ENCODE measurements at regions not wholly inside any gene's neighbourhood (a gene's known extent, or its start where the extent isn't known, plus 50 kb on each side); places are given as distances from the start of the nearest gene placed in this dataset.

DNA sequence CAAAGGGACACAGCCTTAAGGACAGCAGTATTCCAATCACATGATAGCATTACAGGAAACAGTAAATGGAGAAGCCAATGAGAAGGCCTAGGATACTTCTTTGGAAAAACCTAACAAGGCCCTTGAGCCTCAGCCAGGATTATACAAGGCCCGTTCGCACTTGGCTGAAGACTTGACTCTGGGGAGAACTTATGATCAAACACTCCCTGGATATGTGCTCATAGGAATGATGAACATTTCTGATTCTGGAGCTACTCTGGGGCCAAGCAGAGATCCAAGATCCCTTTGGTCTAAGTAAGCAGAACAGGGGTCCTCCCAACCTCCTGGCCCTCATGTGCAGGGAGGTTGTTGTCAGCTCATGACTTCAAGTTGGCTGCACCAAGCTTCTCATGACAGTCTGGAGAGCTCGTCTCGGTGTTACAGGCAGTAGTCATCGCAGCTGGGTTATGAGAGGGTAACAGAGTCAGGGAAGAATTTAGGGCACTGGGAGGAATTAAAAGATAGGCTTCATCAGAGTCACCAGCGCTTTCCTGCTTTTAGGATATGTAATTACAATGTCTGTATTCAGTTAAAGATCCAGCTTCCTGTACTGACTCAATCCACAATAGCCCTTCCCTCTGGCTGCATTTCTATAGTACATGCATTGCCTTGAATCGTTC is 92.5 kb upstream of the IRF2BP2 start:
- no peaks in the 10 kb centered on the region for H3K36me3 ChIP-seq (ENCODE audit: control insufficient read depth in 1 of 2, insufficient read depth in 2 of 2, low read length in 2 of 2)
- no peak overlapping the region for H2AFZ ChIP-seq (ENCODE audit: low read depth, low read length, poor library complexity, severe bottlenecking)
- ChIA-PET CTCF (no interaction called here), POLR2A (no interaction called here), RAD21 (ENCODE audit: low non-redundant PET in 1 of 2, low total read pairs in 2 of 2, uncharacterized antibody in 2 of 2, unreplicated experiment in 2 of 2) (no interaction called here)
- peaks cover 5 to 10% of the 10 kb centered on the region in 2 experiments for H3K4me1 ChIP-seq (ENCODE audit: control insufficient read depth in 1 of 2, insufficient read depth in 2 of 2, low read length in 2 of 2)
- H3K4me3 ChIP-seq (replicated peaks in 1 of 2; ENCODE audit: low read depth in 1 of 2, low read length in 2 of 2), result no peak overlapping the region
- ATAC-seq (no peak), DNase-seq (ENCODE audit: low read depth, low spot score) (no peak)
- H3K27ac ChIP-seq (ENCODE audit: low read depth, low read length), result no peak overlapping the region
- H3K9me3 ChIP-seq (ENCODE audit: control insufficient read depth in 1 of 2, insufficient read depth in 1 of 2, low read depth in 1 of 2, low read length in 2 of 2), result no peaks in the 10 kb centered on the region
- H3K4me2 ChIP-seq (ENCODE audit: low read length), result no peak overlapping the region
- H3K9ac ChIP-seq (ENCODE audit: low read length), result no peak overlapping the region
- H4K20me1 ChIP-seq (ENCODE audit: insufficient read depth), result no peaks in the 10 kb centered on the region
- no TSS peak for BruUV-seq (replicated peaks)
- H3K79me2 ChIP-seq (ENCODE audit: insufficient read depth, low read length), result no peaks in the 10 kb centered on the region
- H3K27me3 ChIP-seq (ENCODE audit: insufficient read depth, low read length), result no peaks in the 10 kb centered on the region
- intact Hi-C loops (cut with micrococcal nuclease), result no loop called here
- TF ChIP-seq, protein P1, sequence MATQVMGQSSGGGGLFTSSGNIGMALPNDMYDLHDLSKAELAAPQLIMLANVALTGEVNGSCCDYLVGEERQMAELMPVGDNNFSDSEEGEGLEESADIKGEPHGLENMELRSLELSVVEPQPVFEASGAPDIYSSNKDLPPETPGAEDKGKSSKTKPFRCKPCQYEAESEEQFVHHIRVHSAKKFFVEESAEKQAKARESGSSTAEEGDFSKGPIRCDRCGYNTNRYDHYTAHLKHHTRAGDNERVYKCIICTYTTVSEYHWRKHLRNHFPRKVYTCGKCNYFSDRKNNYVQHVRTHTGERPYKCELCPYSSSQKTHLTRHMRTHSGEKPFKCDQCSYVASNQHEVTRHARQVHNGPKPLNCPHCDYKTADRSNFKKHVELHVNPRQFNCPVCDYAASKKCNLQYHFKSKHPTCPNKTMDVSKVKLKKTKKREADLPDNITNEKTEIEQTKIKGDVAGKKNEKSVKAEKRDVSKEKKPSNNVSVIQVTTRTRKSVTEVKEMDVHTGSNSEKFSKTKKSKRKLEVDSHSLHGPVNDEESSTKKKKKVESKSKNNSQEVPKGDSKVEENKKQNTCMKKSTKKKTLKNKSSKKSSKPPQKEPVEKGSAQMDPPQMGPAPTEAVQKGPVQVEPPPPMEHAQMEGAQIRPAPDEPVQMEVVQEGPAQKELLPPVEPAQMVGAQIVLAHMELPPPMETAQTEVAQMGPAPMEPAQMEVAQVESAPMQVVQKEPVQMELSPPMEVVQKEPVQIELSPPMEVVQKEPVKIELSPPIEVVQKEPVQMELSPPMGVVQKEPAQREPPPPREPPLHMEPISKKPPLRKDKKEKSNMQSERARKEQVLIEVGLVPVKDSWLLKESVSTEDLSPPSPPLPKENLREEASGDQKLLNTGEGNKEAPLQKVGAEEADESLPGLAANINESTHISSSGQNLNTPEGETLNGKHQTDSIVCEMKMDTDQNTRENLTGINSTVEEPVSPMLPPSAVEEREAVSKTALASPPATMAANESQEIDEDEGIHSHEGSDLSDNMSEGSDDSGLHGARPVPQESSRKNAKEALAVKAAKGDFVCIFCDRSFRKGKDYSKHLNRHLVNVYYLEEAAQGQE (IDR thresholded peaks at IDR 0.05; ENCODE audit: low read depth), result no peak
- no peak for TF ChIP-seq CEBPB (IDR thresholded peaks at IDR 0.05; ENCODE audit: low read depth)
- TF ChIP-seq CBX3 (IDR thresholded peaks at IDR 0.05; ENCODE audit: low read depth), result no peak
- TF ChIP-seq ZNF274 (IDR thresholded peaks at IDR 0.05; ENCODE audit: low read depth, low read length), result no peak
- TF ChIP-seq, protein P2, sequence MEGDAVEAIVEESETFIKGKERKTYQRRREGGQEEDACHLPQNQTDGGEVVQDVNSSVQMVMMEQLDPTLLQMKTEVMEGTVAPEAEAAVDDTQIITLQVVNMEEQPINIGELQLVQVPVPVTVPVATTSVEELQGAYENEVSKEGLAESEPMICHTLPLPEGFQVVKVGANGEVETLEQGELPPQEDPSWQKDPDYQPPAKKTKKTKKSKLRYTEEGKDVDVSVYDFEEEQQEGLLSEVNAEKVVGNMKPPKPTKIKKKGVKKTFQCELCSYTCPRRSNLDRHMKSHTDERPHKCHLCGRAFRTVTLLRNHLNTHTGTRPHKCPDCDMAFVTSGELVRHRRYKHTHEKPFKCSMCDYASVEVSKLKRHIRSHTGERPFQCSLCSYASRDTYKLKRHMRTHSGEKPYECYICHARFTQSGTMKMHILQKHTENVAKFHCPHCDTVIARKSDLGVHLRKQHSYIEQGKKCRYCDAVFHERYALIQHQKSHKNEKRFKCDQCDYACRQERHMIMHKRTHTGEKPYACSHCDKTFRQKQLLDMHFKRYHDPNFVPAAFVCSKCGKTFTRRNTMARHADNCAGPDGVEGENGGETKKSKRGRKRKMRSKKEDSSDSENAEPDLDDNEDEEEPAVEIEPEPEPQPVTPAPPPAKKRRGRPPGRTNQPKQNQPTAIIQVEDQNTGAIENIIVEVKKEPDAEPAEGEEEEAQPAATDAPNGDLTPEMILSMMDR (IDR thresholded peaks at IDR 0.05 in 2 of 3, conservative IDR thresholded peaks at IDR 0.05 in 1 of 3; ENCODE audit: borderline replicate concordance in 1 of 3, insufficient read depth in 1 of 3, low read depth in 2 of 3, low read length in 2 of 3), result no peak
- TF ChIP-seq EZH2 (IDR thresholded peaks at IDR 0.05), result no peak
- TF ChIP-seq SIN3A (IDR thresholded peaks at IDR 0.05; ENCODE audit: low read depth), result no peak
- H3K9me2 ChIP-seq (ENCODE audit: insufficient read depth), result no peaks in the 10 kb centered on the region
